ENCODE measurements at regions not wholly inside any gene's neighbourhood (a gene's known extent, or its start where the extent isn't known, plus 50 kb on each side); places are given as distances from the start of the nearest gene placed in this dataset.

- no peak for DNase-seq (ENCODE audit: low spot score)
Observed at GRCh38 chr4:130333241-130333759, 1237.3 kb downstream of the C4orf33 start.

GRCh38 chr4:130335417-130336194 lies 1239.7 kb downstream of the C4orf33 start:
- no peak for DNase-seq (ENCODE audit: low spot score)

DNA sequence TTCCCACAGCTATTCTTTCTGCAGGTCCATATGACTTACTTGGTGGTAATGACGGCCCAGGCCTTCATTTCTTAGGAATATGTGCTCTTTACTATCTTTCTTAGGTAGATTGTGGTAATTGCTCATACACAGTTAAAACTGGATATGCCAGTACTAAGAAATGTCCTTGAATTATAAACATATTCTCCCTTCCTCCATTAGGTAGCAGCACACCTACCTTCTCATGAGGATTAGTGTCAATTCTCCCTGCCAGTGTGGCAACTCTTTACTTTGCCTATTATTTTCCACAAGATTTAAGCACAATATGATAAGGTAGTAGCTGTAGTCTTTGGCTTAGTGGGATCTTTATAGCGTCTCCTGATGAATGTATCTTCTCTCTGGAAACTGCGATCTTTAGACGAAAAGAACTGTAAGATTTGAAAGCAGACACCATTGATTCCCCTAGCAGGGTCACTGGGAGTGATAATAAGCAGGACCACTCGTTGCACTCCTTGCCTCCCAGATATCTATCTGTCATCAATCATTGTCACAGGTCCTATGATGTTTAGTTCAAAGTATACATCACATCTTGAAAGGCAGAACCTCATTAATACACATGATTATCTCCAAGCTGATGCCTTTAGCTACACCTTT lies 1240.7 kb downstream of the C4orf33 start:
- peak; percentile 64 for DNase-seq (ENCODE audit: low spot score)

GRCh38 chr4:130338851-130339250 lies 1242.9 kb downstream of the C4orf33 start:
- DNase-seq (ENCODE audit: low spot score), result no peak

DNA sequence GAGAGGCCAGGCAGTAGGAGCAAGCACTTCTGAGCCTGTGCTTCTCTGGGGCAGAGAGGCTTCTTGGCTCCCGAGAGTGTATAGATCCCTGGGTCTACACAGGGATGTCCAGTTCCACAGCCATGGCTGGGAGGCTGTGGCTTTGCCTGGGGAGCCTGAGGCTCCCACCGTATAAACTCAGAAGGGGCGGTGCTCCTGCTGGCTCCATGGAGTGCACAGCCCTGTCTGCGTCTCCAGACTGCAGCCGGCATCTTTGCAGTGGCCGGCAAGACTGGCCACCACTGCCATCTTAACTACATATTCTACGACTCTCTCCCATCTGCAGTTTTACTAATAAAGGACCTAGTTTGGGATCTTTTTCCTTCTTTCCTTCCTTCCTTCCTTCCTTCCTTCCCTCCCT lies 1253.8 kb downstream of the C4orf33 start:
- no peak for DNase-seq (ENCODE audit: low spot score)

DNA sequence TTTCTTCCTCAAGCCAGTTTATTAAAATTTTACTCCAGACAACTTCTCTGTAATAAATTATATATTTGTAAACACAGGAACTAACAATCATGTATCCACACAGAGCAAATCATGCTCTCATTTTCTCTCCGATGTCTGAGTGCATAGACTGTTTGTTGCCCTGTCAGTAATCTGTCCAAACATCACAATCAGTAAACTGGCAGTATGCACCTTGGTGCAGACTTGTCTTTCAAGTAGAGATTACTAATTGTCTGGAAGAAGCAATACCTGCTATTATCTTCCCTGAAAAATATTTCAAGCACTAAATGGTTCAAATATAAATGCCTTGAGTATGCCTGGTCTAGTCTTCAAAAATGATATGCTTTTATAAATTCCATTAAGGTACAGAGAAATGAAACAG lies 1260.9 kb downstream of the C4orf33 start:
- DNase-seq (ENCODE audit: low spot score), result no peak

- peak; percentile 48 for DNase-seq (ENCODE audit: low spot score)
Observed at GRCh38 chr4:130359542-130359941, 1263.6 kb downstream of the C4orf33 start.

DNA sequence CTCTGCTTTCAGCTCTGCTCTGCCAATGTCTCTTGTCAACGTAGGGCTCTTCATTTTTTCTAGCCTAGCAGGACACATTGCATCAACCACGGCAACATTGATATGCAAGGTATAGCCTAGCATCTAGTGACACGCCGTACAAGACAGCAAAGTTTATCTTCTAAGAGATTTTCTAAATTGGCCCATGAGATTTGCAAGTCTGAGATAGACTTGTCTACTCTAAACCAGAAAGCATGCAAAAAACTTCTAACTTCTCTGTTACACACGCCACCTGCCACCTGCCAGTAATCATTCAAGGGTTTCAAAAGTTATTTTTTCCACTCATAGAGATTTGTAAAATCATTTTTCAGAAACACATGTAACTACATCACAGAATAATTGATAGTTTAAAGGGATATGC lies 1265.7 kb downstream of the C4orf33 start:
- DNase-seq (ENCODE audit: low spot score), result peak; percentile 56

GRCh38 chr4:130368668-130369067 lies 1272.7 kb downstream of the C4orf33 start:
- DNase-seq (ENCODE audit: low spot score), result no peak

GRCh38 chr4:130393231-130393630 lies 1297.3 kb downstream of the C4orf33 start:
- no peak for DNase-seq (ENCODE audit: low spot score)

- no peak for DNase-seq (ENCODE audit: low spot score)
Observed at GRCh38 chr4:130393642-130394041, 1297.7 kb downstream of the C4orf33 start.

DNA sequence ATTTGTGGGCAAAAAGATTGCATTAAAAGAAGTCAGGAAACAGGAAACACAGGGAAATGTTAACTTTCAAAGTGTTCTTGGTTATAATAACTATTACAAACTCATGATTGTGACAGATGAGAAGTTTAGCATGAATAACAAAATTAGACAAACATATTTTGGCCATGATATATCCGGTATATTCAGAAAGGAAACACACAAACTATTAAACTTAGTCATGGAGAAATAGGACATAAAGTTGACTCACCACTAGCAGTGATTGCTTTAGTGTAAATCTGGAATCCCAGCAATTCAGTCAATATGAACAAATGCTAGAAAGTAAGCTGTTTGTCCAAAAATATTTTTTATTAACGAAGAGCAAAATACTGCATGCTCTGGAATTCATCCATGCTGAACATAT lies 1299.9 kb downstream of the C4orf33 start:
- DNase-seq (ENCODE audit: low spot score), result no peak

DNA sequence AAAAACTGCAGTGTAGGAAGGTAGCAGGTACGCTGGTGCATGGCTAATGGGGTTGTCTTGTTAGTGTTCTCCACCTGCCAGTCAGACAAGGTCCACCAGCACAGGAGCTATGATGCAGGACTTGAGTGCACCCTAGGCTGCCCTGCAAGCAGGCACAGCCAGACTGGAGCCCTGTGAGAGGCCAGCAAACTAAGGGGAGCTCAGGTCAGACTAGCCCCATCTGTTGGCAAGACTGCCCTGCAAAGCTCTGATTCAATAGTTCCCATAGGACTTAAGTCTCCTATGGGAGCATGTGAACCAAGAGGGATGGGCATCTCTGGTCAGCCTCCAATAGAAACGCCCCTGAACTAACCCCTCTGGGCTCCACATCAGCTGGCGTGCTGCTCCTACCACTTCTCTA lies 1307.3 kb downstream of the C4orf33 start:
- no peak for DNase-seq (ENCODE audit: low spot score)

- DNase-seq (ENCODE audit: low spot score), result no peak
Observed at GRCh38 chr4:130416228-130416627, 1320.3 kb downstream of the C4orf33 start.

GRCh38 chr4:130419211-130419975 lies 1323.4 kb downstream of the C4orf33 start:
- DNase-seq (ENCODE audit: low spot score), result no peak

GRCh38 chr4:130422261-130422660 lies 1326.3 kb downstream of the C4orf33 start:
- peak; percentile 34 for DNase-seq (ENCODE audit: low spot score)

DNA sequence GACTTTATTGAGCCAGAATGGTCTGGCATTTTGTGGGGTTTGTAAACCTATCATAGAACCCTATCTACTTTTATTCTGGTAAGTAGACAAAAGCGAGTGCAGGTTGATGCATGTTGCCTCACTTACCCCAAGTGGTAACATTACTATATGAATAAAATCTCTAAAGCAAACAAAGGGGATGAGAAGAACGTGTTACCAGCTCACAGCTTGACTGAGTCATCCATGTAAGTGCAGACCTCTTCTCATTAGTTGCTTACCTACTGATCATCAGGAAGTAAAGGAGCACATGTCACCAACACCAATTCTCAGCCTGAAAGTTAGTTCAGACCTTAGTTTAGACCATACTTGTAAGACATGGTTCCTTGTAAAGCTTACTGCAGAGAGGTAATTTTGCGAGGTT lies 1328.3 kb downstream of the C4orf33 start:
- no peak for DNase-seq (ENCODE audit: low spot score)

GRCh38 chr4:130432289-130432688 lies 1336.3 kb downstream of the C4orf33 start:
- no peak for DNase-seq (ENCODE audit: low spot score)

- no peak for DNase-seq (ENCODE audit: low spot score)
Observed at GRCh38 chr4:130449741-130450140, 1353.8 kb downstream of the C4orf33 start.

DNA sequence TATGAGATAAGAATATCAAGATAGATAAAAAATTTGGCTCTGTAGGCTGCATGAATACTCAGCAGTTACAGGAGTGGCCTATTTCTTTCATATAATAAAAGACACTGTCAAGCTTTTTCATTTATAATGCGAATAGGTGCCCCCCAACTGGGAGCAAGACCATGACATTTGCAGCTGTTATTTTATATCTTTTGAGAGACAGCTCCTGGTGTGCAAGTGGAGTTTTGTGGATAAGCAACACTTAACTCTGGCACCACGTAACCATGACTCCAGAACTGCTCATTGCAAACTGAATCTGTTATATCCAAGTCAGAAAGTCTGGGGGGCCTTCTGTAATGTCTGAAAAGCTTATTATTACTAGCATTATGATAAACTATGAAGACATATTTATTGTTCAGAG lies 1372.4 kb downstream of the C4orf33 start:
- no peak for DNase-seq (ENCODE audit: low spot score)

DNA sequence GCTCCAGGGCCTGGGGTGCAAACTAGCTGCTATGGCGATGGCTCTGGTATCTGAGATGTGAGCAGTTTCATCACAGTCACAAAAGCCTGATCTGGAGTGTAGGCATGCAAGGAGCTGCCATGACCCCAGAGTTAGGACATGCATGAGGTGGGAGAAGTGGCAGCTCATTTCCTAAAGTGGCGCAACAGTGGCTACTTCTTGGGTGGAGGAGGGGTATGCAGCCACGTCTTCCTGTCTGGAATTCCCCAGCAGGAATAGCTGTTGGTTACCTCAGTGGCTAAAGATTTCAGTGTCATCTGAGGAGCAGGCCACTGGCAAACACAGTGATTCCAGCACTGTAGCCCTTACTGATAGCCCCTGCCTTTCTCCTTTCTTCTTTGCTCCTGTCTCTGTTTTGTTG lies 1382.5 kb downstream of the C4orf33 start:
- no peak for DNase-seq (ENCODE audit: low spot score)

- DNase-seq (ENCODE audit: low spot score), result no peak
Observed at GRCh38 chr4:130479020-130479419, 1383.1 kb downstream of the C4orf33 start.

DNA sequence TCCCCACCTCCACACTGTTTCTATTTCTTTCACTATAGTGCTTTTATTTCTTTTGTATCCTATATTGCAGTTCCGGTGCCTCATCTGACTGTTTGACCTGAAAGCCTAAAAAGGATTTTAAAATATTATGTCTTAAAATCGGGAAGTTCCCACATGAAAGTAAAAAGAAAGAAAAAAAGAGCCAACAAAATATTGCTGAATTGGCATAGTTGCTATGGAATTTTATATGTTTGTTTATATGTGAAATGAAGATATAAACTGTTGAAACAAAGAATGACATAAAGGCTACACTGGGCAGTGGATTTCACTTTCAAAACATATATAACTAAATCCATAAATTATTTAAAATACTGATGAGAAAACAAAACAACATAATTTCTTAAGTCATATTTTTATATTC lies 1383.7 kb downstream of the C4orf33 start:
- DNase-seq (ENCODE audit: low spot score), result no peak
